ENCODE measurements at regions not wholly inside any gene's neighbourhood (a gene's known extent, or its start where the extent isn't known, plus 50 kb on each side); places are given as distances from the start of the nearest gene placed in this dataset.
"Not testable (repeated sequence)": the region's sequence is repeated elsewhere in the genome, so short reads cannot be mapped to it uniquely, and the experiment has no call there.

GRCh38 chr6:15001326-15001910, 244.5 kb upstream of the JARID2 start:
- no peak for DNase-seq

DNA sequence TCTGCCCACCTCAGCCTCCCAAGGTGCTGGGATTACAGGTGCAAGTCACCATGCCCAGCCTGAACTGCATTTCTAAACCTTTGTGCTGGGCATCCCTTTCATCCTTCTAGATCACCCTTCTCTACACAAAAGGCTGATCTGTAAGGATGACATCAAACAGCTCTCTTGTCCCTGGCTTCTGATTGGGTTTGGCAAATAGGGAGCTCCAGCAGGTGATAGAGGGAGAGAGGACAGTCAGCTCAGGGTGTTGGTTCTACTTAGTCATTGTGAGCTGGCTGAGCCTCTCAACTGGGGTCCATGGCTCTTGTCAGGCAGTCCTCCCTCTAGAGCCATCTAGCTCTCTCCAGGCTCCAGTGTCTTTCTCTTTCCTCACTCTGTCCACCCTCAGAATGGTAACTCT, 237.6 kb upstream of the JARID2 start:
- DNase-seq: no peak

DNA sequence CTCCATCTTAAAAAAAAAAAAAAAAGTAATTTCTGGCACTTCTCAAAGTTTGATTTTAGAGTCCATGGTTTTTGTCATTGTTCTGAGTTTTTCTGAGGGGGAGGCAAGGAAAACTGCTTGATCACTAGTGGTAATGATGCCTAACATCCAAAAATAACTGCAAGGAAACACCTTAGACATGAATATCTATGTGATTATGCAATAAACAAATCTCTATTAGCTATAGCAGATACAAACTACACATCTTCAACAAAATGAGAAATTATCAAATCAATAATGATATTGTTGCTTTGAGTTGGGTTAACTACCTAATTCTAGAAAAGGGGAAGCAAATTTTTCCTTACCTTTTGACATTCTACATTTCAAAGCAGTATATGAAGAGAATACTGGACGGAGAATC, 230.9 kb upstream of the JARID2 start:
- no peak for DNase-seq

DNA sequence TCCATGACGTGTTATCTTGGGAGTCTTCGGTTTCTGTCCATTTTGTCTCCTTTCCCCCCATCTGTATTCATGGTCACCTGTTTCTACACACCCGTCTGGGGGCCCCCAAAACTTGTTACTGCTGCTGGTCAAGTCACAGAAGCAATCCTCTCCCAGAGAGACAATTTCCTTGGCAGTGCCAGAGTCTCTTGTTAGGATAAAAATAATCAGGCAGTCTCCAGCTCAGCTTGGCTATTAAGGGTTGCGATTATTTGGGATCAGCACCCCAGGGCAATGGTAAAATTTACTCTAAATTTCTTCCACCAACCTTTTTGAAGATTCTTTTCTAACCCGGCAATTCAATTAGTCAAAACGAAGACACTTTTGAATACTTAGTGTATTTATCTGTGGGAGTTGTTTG, 229.1 kb upstream of the JARID2 start:
- no peak for DNase-seq

DNA sequence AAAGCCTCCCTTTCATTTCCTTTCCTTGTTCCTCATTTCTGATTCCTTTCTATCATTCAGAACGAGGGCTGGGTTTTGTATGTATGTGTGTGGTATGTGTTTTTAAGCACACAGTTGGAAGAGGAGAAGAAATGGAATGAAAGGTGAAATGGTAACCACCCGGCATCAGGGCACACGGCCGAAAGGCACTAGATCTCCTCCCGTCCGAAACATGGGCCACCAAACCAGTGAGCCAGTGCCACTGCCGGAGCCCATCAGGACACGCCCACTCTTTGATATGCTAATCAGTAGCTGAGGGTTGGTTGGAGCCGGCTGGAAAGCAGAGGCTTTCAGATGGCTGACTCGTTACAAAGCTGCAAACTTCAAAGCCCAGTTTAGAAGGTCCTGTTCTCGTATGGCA, 228.6 kb upstream of the JARID2 start:
- no peak for DNase-seq

DNA sequence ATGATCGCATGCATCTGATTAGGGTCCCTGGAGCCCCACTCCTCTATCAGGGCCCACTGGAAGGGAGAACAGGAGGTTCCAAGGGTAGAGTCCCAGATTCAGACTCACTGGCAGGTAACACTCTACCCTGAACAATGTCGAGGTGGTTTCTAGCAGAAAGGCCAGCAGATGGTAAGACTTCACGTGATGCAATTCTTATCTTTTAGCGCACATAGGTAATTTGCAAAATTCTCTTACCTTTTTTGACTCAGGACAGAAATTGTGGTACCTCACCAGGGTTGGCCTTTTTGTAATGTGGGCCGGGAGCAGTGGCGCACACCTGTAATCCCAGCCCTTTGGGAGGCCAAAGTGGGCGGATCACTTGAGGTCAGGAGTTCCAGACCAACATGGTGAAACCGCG, 228.1 kb upstream of the JARID2 start:
- DNase-seq: no peak

GRCh38 chr6:15020119-15020770, 225.6 kb upstream of the JARID2 start:
- no peak for DNase-seq

DNA sequence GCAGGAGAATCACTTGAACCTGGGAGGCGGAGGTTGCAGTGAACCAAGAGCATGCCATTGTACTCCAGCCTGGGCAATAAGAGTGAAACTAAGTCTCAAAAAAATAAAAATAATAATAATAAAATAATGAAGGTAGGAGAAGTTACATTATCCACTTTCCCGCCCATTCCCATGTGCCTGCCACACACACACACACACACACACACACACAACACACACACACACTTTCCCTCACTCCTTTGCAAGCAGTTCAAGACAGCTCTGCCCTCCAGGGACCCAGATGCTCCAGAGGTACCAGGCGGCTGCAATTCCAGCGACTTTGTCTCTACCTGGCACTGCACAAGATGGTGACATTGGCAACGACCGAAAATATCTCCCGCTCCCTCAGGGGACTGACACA, 224.8 kb upstream of the JARID2 start:
- no peak for DNase-seq

- DNase-seq: not testable (repeated sequence)
These were observed 222.9 kb upstream of the JARID2 start for GRCh38 chr6:15023018-15023417.

GRCh38 chr6:15023448-15023847, 222.4 kb upstream of the JARID2 start:
- DNase-seq: no peak

GRCh38 chr6:15025446-15025845, 220.4 kb upstream of the JARID2 start:
- DNase-seq: no peak

DNA sequence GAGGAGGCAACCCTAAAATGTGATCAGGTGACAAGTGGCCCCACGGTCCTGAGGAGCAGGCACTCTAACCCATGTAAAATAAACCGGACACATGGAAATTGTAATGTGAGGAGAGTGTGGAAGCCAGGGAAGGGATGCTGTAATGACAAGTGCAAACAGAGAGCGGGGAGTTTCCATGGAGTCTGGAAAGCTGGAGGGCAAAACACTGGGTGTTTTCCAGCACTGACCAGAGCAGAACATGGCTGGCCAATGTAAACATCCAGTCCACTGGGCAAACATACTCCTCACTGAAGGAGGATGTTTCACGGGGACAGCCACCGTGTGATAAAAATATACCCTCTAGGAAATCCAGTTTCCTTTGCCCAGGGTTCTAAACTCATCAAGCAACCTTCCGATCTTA, 219.0 kb upstream of the JARID2 start:
- no peak for DNase-seq

DNA sequence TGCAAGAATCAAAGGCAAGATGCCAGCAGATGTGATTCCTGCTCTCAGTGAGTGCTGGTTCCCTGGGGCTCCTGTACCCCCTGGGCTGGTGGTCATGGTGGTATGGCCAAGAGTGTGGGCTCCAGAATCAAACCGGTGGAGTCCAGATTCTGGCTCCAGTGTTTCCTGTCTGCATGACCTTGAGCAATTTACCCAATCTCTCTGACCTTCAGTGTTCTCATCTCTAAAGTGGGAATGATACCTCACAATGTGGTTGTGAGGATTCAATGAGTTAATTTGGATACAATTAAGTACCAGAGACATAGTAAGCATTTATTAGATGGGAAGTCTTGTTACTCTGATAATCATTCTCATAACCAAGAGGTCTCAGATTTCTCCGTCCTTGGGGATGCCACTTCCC, 218.4 kb upstream of the JARID2 start:
- no peak for DNase-seq

- DNase-seq: no peak
These were observed 213.9 kb upstream of the JARID2 start for GRCh38 chr6:15032015-15032414.

DNA sequence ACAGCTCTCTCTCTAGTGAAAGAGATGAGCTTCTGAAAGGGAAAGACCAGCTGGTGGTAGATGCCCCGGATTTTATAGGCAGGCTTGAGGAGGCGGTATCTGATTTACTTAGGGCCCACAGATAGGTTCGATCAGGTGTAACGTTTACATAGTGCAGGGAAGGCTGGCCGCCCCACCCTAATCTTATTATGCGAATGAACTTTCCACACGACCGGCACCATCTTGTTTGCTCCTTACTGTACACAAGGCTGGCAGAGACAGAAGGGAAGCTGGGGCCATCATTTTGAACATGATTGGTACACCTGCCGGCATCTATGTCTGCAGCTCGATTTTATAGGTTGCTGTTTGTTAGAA, 212.0 kb upstream of the JARID2 start:
- DNase-seq: no peak

GRCh38 chr6:15036690-15037245, 209.1 kb upstream of the JARID2 start:
- no peak for DNase-seq

DNA sequence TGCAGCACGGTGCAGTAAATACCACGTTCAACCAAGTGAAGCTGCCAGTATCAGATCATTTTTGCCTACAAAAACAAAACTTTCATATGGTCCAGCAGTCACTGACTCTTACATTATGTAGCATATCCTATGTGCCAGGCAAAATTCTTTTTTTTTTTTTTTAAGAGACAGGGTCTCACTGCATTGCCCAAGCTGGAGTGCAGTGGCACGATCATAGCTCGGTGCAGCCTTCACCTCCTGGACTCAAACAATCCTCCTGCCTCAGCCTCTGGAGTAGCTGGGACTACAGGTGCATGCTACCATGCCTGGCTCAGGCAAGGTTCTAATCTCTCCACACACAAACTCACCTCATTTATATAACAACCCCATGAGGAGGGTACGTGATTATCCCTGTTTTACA, 208.6 kb upstream of the JARID2 start:
- no peak for DNase-seq

DNA sequence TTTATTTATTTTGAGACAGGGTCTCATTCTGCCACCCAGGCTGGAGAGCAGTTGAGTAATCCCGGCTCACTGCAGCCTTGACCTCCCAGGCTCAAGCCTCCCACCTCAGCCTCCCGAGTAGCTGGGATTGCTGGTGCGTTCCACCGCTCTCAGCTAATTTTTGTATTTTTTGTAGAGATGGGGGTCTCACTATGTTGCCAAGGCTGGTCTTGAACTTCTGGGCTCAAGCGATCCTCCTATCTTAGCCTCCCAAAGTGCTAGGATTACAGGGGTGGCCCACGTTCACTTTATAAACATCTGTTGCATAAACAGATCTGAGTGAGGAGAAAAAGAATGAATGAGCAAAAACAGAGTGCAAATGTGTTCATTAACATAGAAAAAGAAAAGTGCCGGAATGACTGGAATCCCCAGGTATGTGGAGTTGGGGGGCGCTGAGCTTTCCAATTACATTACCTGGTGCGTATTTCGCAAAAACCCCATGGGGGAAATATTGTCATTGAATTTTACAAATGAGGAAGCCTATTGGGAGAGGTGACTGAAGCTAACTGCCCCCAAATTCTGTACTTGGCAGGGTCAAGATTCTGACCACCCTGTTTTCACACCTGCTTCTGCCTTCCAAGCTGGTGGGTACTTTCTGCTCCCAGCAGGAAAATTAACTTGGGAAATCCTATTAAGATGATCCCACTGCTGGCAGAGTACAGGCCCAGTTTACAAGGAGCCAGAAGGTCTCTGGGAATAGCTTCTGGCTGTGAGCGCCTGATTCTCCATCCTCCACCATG, 207.7 kb upstream of the JARID2 start:
- DNase-seq: no peak

- DNase-seq: no peak
These were observed 206.7 kb upstream of the JARID2 start for GRCh38 chr6:15039136-15039535.

DNA sequence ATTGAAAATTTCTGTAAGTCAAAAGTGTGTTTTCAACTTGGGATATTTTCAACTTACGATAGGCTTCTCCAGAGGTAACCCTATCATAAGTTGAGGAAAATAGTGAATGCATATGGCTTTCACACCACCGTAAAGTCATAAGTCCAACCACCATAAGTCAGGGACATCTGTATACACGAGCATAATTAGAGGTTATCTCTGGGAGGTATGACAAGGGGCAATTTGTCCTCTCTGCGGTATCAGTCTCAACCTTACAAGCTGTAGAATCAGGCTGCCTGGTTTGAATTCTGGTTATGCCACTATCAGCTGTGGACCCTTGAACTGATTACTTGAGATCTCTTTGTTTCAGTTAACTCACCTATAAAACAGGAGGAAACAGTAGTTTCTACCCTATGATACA, 202.9 kb upstream of the JARID2 start:
- no peak for DNase-seq

DNA sequence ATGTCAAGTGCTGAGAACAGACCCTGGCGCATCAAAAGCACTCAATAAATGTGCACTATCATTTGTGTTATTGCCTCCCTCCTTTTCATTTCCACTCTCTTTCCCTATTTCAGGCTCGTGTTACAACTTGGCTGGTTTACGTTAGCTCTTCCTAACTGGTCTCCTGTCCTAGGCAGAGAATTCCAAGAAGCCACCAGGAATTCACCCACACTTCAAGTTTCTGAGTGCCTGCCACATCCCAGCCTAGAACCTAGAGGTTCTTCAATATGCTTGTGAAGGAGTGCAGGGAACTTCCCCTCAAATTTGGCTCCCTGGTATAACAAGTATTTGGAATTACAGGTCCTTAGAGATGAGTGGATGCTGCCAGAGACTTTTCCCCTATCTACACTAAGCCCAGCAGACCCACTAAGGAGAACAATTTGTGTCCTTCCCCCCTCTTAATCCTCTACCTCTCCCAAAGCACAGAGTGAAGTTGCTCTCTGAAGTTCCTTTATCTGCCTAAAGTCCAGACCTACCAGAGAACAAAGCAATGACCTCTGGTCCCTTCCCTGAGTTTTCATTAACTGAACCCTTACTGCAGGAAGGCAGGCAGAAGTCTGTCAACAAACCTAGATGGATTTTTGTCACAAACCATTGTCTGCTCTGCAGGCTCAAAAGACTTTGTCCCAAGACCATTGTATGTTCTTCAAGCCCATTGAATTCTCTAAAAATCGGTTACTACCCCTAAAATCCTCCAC, 201.6 kb upstream of the JARID2 start:
- DNase-seq: no peak

- DNase-seq: no peak
These were observed 200.9 kb upstream of the JARID2 start for GRCh38 chr6:15044948-15045347.

- DNase-seq: no peak
These were observed 199.1 kb upstream of the JARID2 start for GRCh38 chr6:15046751-15047150.

DNA sequence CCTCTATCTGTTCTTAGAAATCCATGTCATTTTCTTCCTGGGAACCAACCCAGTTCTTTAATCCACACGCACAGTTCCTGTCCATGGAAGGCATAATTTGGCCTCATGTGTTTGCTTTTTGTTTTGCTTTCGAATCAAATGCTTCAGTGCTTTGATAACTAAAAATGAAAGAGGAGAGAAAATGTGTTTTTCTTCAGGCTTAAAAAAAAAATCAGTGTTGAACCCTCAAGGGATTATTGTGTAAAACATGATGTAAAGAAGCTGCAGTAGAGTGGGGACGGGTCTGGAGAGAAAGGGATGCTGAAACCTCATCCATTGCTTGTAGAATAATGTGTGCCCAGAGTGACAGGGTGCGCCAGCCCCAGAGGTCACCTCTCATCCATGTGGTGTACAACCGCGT, 197.5 kb upstream of the JARID2 start:
- no peak for DNase-seq
